ENCODE measurements at regions not wholly inside any gene's neighbourhood (a gene's known extent, or its start where the extent isn't known, plus 50 kb on each side); places are given as distances from the start of the nearest gene placed in this dataset.

DNA sequence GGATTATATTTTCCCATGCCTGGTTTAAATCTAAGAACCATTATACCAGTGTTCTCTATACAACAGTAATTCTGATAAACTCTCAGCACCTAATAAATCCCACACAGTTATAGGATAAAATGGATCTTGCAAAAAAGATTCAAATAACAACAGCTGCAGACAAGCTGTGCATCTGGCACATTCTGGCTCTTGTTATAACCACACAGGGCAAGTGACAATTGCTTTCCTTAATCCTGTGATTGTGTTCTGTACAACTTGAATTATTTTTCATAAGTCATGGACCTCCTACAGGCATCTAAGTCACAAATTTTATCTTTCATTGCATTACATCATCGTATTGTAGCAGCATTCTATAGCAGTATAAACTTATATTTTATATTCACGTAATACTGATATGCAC lies 948.3 kb downstream of the SLITRK1 start:
- no peak for DNase-seq

- no peak for DNase-seq
These were observed 957.2 kb downstream of the SLITRK1 start for GRCh38 chr13:82925114-82925513.

DNA sequence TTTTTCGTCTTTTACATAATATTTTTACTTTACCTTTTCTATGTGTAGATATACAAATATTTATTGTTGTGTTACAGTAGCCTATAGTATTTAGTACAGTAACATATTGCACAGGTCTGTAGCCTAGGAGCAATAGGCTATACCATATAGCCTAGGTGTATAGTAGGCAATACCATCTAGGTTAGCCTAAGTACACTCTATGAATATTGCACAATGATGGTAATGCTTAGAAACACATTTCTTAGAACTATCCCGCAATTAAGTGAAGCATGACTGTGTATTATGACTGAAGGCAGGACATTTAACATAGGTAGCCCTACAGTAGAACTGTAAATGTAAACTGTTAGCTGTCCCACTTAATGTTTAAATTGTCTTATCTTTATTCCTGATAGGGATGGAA lies 964.3 kb downstream of the SLITRK1 start:
- no peak for DNase-seq

DNA sequence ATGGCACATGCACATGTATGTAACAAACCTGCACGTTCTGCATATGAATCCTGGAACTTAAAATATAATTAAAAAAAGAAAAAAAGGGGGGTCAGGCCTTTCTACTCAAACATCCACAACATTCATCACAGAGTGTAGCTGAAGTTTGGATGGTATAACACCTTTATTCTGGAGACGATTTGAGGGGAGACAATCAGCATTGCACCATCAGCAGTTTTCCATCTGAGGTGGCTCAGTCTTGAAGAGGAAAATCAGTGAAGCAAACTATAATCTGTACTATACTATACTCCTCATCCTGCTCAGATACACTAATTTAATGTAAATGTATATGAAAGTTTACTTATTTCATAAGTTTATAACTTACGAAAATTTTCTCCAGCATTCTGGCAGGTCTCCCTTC lies 969.7 kb downstream of the SLITRK1 start:
- DNase-seq, result no peak

- no peak for DNase-seq
These were observed 977.2 kb downstream of the SLITRK1 start for GRCh38 chr13:82905071-82905470.

- no peak for DNase-seq
These were observed 981.8 kb downstream of the SLITRK1 start for GRCh38 chr13:82900453-82900852.

DNA sequence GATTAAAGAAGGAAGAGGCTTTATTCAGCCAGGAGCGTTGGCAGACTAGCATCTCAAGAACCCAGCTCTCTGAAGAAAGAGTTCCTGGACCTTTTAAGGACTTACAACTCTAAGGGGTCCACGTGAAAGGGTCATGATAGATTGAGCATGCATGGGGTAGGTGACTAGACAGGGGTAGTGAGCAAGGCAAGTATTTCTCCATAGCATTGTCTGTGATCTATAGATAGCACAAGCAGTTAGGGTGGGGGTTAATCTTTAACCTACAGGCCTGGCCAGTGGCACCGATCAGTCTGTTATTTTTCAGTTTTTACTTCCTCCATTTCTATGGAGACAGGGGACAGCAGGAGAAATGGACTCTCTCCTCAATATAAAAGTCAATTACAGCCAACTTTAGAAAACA lies 983.7 kb downstream of the SLITRK1 start:
- DNase-seq, result no peak

DNA sequence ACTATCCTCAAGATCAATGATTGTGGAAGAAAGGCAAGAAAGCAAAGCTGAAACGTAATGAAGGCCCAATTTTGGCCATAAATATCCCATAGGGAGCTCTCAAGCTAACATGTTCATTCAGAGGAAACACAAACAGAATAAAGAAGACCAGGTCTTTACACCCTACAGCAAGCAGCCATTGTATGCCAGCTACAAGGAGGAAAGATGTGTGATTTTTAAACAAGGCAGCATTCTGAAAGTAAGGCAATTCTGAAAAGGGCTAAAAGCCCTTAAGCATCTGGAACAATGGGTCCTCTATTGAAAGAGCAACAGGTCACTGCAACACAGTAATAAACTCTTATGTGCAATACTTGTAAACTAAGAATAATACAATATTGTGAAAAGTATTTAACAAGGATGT lies 1002.4 kb downstream of the SLITRK1 start:
- no peak for DNase-seq

- DNase-seq, result no peak
These were observed 1003.7 kb downstream of the SLITRK1 start for GRCh38 chr13:82878536-82878935.

GRCh38 chr13:82867284-82867683 lies 1015.0 kb downstream of the SLITRK1 start:
- DNase-seq, result no peak

DNA sequence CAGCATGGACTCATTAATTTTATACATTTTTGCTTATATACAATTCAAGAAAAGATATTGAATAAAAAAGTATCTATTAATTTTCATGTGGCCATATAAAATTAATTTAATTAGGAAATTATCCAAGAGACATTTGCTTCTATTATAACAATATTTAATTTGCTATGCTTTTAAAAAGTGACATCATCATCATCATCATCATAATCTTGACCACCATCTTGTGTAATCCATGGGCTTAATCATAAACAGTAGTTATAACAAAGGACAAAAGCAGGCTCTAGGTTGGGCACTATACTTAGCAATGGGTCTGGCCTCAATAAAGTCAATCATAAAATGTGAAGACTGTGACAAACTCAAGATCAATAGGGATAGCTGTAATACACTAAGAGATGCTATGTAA lies 1031.6 kb downstream of the SLITRK1 start:
- DNase-seq, result no peak

DNA sequence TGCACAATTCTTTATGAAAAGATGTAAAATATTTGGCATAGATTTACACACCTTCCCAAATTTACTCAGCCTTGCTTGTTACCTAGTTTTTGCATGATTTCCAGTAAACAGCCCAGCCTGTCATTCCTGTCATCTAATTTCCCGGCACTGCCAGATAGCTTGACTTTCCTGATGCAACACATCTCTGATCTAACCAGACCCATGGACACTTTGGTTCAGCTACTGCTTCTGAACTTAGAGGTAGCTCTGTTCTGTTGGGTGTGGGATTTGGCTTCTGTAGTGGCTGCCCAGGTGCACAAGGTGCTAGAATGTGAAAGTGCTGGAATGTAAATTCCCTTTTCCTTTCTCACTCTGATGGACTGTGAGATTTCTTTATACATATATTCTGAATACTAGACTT lies 1033.5 kb downstream of the SLITRK1 start:
- DNase-seq, result no peak

DNA sequence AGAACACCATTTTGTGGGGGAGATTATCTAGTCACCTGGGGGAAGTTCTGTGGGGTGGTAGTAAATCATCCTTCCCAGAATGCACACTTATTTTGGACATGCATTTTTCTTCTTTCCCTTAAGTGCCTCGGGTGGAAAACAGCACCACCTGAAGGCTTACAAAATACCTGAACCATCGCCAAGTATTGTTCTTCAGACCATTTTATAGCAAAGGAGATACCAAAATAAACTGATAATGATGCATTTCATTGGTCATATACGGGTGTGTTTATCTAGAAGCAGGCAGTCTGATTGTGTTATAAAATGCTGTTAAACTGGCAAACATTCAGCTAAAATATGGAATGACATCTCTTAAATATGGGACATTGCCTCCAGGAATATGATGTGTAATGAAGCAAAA lies 1034.7 kb downstream of the SLITRK1 start:
- no peak for DNase-seq

DNA sequence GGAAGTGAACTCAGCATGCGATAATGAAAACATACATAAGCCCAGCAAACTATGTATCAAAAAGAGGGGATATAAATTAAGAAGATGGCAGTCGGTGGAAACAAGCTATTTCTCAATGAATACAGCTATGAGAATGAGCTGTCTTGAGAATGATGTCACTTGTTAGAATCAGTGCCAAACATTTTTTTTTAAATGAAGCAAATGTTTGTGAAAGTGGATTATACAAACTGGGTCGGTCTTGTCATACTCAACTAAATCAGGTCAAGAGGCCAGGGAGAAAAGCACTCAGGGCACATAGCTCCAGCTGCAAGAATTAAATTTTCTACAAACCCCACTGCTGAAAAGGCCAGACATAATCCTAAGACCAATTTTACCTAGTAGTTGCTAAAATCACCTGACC lies 1048.4 kb downstream of the SLITRK1 start:
- DNase-seq, result no peak

- no peak for DNase-seq
These were observed 1053.2 kb downstream of the SLITRK1 start for GRCh38 chr13:82829040-82829439.

- no peak for DNase-seq
These were observed 1054.5 kb downstream of the SLITRK1 start for GRCh38 chr13:82827724-82828123.

- no peak for DNase-seq
These were observed 1059.3 kb downstream of the SLITRK1 start for GRCh38 chr13:82822935-82823334.

DNA sequence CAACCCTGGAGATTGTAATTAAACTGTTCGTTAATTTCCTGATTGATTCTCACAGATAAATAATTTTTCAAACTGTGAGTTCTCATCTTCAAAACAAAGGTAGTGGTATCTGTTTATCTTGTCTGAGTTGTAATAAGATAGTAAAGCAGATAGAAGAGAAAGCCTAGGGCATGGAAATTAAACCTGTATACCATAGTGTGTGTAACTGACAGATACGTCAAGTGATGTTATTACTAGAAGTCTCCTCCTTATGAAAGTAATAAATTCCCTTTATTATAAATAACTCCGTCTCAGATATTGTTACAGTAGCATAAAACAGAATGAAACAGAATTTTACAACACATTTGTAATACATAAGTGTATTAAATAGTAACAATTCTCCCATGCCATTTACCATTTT lies 1065.1 kb downstream of the SLITRK1 start:
- DNase-seq, result no peak

GRCh38 chr13:82815791-82816190 lies 1066.5 kb downstream of the SLITRK1 start:
- DNase-seq, result no peak

GRCh38 chr13:82803341-82803740 lies 1078.9 kb downstream of the SLITRK1 start:
- no peak for DNase-seq

GRCh38 chr13:82802528-82802927 lies 1079.7 kb downstream of the SLITRK1 start:
- DNase-seq, result no peak

- no peak for DNase-seq
These were observed 1081.9 kb downstream of the SLITRK1 start for GRCh38 chr13:82800391-82800790.

- DNase-seq, result no peak
These were observed 1084.4 kb downstream of the SLITRK1 start for GRCh38 chr13:82797876-82798275.

DNA sequence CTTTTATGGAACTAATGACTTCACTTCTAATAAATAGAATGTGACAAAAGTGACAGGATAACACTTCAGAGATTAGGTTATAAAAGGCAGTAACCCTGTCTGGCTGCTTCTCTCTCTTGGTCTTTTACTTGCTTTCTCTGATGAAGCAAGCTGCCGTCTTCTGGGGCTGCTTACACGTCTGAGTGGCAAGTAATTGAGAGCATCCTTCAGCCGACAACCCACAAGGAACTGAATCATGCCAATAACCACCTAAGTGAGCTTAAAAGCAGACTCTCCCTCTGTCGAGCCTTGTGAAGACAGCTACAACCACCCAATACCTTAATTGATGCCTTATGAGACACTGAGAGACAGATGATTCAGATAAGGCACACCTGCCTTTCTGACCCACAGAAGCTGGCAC lies 1091.2 kb downstream of the SLITRK1 start:
- no peak for DNase-seq

DNA sequence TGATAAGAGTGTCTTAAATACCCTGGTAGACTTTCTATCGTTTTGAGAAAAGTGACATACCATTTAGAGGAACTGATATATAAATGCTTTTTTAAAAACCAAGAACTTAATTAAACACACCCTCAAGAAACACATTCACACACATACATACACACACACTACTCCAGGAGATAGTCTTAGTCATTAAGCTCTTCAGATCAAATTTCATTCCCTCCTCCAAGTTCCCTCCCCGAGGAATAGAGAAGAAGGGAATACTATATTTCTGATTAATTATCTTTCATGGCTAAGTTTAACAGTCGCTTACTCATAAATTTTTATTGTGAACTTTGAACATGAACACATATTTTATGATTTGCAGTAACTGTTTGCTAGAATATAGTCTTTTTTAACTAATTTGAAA lies 1109.5 kb downstream of the SLITRK1 start:
- DNase-seq, result no peak

GRCh38 chr13:82766732-82767321 lies 1115.4 kb downstream of the SLITRK1 start:
- DNase-seq, result no peak

Measured in activated gamma-delta T cell treated with Interleukin-2 at 50 U/mL for 16 hours (primary cell).